Right ventricle myocardium inferior (tissue), 1 donor: ENCODE measurements at regions not wholly inside any gene's neighbourhood (a gene's known extent, or its start where the extent isn't known, plus 50 kb on each side); places are given as distances from the start of the nearest gene placed in this dataset.
"Not testable (repeated sequence)": the region's sequence is repeated elsewhere in the genome, so short reads cannot be mapped to it uniquely, and the experiment has no call there.

ENCODE experiments used
- ATAC-seq: fragments of 200-7000 bp; cut with Tn5 transposase; one replicate; pipeline ENCODE4 v1.9.1; 2020; ENCODE audit warnings: mild to moderate bottlenecking, moderate library complexity
- DNase-seq: peaks from one replicate; pipeline ENCODE4 v3.0.0; 2021; ENCODE audit errors: missing footprints
- intact Hi-C: fragments of 100-400 bp; cut with DNase I; formaldehyde crosslinking; loops from one replicate; pipeline ENCODE4 v1.11.0; 2022
- donor health status: DM: no; HTN: yes; CAD: no; lungs with severe emphysema.

GRCh38 chr2:49379406-49379805 lies 225.1 kb upstream of the FSHR start:
- DNase-seq (no peak), ATAC-seq (no peak)
- intact Hi-C loops: no loop called here

DNA sequence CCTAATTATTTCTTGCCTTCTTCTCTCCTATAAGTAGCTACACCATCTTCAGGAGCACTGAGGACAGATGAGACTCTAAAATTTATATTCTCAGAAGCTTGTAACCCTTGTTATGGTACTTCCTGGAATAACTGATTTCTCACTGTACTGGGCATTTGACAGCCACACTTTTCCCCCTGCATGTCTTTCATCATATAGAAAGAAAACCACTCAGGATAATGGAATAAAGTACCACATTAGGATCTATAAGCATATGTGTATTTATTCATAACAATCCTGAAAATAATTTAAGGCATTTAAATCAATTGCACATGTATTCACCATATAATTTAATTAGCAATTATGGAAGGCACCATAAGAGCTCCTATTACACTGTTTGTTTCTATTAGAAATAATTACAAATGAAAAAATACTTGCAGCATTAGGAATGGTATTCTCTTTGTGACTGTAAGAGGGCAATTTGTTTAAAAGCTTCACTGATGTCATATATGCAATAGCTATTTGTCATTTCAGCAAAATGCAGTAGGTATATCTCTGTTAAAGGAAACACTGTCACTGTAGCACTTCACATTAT lies 216.9 kb upstream of the FSHR start:
- DNase-seq (no peak), ATAC-seq (no peak)
- intact Hi-C loops: no loop called here

GRCh38 chr2:49369650-49370049 lies 215.3 kb upstream of the FSHR start:
- ATAC-seq (no peak), DNase-seq (no peak)
- intact Hi-C loops: no loop called here

DNA sequence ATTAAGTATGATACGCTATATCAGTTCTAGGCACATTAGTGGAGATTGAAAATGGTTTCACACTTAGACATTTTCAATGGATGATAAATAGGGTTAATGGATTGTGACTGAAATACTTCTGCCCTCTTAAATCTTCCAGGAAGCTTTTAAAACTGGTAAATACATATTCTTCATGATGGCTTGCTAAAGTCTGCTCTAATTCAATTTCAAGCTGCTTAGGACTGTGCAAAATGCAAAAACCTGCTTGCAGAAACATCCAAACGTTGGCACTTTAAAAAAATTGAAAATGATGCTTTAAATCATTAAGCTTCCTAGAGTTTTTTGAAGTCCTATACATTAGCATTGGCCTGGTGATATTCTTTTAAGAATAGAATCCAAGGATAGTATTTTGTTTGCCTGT lies 214.8 kb upstream of the FSHR start:
- DNase-seq: no peak
- ATAC-seq: no peak
- intact Hi-C loops: no loop called here

- DNase-seq: no peak
- intact Hi-C loops: no loop called here
- no peak for ATAC-seq
Observed at GRCh38 chr2:49367003-49367402, 212.7 kb upstream of the FSHR start.

- intact Hi-C loops: no loop called here
- ATAC-seq: no peak
- DNase-seq: no peak
Observed at GRCh38 chr2:49360407-49360767, 206.1 kb upstream of the FSHR start.

- intact Hi-C loops: no loop called here
- no peak for DNase-seq
- no peak for ATAC-seq
Observed at GRCh38 chr2:49359721-49360406, 205.5 kb upstream of the FSHR start.

DNA sequence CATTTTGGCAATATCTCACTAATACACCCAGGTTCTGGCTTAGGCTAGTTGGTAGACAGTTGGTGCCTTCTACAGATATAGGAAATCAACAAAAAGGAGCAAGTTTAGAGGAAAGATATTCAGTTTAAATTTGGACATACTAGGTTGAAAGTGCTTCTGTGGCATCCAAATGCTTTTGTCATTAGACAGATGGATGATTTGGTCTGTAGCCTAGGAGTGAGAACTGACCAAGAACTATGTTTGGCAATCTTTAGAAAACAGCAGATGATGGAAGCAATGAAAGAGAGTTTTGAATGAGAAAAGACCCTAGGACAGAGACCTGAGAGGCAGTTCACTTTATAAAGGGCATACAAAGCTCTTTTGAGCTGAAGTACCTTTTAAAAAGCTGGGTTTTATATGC lies 201.3 kb upstream of the FSHR start:
- ATAC-seq: no peak
- intact Hi-C loops: no loop called here
- no peak for DNase-seq

DNA sequence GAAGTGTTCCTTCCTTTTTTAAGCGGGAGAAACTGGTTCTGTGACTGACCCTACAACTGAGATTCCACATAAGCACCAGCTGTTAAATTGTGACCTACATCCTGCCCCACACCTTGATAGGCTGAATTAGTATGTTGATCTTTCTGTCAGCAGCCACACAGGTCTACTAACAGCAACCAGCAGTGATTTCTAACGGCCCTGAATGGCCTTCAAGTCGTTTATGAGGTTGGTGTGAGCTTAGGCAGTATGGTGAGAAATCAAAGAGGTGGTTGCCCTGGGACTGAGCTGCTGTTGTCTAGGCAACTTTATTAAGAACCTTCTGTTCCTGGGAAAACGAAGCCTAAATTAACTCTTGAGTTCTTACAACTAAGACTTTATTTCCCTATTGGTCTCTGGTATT lies 197.2 kb upstream of the FSHR start:
- ATAC-seq (no peak), DNase-seq (no peak)
- intact Hi-C loops: no loop called here

- ATAC-seq: no peak
- no peak for DNase-seq
- intact Hi-C loops: no loop called here
Observed at GRCh38 chr2:49343638-49344037, 189.3 kb upstream of the FSHR start.

GRCh38 chr2:49342156-49342555 lies 187.8 kb upstream of the FSHR start:
- ATAC-seq (no peak), DNase-seq (no peak)
- intact Hi-C loops: no loop called here

- ATAC-seq: no peak
- intact Hi-C loops: loop anchor here (5.0 to 10.0 kb wide), 2 partner anchors 81 to 388 kb away; no protein-coding TSS in a partner anchor
- DNase-seq: no peak
Observed at GRCh38 chr2:49335546-49335945, 181.2 kb upstream of the FSHR start.

- intact Hi-C loops: loop anchor here (10.0 kb wide), 1 partner anchor 78 kb away; no protein-coding TSS in a partner anchor
- DNase-seq (no peak), ATAC-seq (no peak)
Observed at GRCh38 chr2:49332415-49332814, 178.1 kb upstream of the FSHR start.

- ATAC-seq (no peak), DNase-seq (no peak)
- intact Hi-C loops: no loop called here
Observed at GRCh38 chr2:49318531-49318930, 164.2 kb upstream of the FSHR start.

GRCh38 chr2:49309461-49309860 lies 155.1 kb upstream of the FSHR start:
- ATAC-seq (no peak), DNase-seq (no peak)
- intact Hi-C loops: no loop called here

DNA sequence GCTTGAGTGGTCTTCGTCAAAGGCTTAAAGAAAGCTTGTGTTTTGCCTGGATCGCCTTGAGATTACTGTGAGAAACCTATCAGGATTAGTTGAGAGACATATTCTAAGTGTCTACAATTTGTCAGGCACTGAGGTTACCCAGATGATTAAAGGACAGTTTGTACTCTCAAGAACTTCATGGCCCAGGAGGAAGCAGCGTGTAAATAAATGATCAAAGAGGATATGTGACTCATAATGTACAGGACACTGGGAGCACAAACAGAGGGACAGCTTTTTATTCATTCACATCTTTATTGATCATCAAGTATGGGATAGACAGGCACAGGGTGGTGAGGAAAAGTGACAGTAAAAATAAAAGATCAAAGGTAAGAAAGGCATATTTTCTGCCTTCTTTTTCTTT lies 152.6 kb upstream of the FSHR start:
- intact Hi-C loops: no loop called here
- DNase-seq (no peak), ATAC-seq (no peak)

- ATAC-seq, intact Hi-C loops, DNase-seq: not testable (repeated sequence)
Observed at GRCh38 chr2:49298693-49299092, 144.4 kb upstream of the FSHR start.

GRCh38 chr2:49298230-49298629 lies 143.9 kb upstream of the FSHR start:
- ATAC-seq: no peak
- intact Hi-C loops: no loop called here
- DNase-seq: no peak

DNA sequence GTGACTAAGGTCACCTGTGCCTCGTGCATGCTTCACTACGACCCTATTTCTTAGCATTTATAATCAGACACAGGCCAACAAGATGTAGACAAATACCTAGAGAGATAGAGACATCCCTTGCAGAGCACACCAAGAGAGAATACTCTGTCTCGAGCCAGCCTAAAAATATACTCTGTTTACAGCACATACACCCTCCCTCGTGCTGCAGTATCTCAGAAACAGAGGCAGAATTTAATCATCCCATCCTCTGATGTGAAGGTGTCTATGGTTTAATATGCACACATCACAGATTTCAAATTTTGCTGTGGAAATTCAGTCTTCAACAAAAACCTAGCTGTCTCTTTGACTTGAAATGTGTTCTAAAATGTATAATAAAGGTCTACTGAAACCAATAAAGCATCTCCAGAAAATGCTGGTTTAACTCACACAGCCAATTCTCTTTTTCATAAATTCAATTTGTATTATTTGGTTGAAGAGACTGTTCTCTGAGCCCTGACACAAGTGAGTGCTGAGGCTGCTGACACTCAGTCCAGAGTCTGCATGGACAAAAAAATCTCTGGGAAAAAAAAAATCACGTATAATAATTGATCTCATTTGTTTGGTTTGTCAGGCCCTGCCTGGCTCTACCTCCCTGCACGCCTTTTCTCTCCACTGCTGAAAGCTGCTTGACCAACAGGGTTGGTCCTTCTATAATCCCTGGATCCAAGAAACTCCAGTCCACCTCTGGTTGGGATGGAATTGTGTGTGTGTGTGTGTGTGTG lies 142.0 kb upstream of the FSHR start:
- peak; percentile 50 for ATAC-seq

GRCh38 chr2:49294225-49294624 lies 139.9 kb upstream of the FSHR start:
- ATAC-seq (no peak), DNase-seq (no peak)
- intact Hi-C loops: no loop called here

More for the DNA sequence above, 142.0 kb upstream of the FSHR start:
- intact Hi-C loops: no loop called here
- DNase-seq: no peak
